Gastroesophageal sphincter (tissue), 4 donors: ENCODE measurements at regions not wholly inside any gene's neighbourhood (a gene's known extent, or its start where the extent isn't known, plus 50 kb on each side); places are given as distances from the start of the nearest gene placed in this dataset.

ENCODE experiments used
- ATAC-seq: fragments of 150-250 bp; one replicate; pipeline ENCODE4 v1.9.1; 2016; ENCODE audit warnings: mild to moderate bottlenecking, moderate library complexity
- H3K27ac ChIP-seq, 4 donors: fragments of 200-600 bp; sonication (generic) in 3 of 4; 1 replicate in 3 of 4; 2 replicates in 1 of 4; pipeline ENCODE4 v1.5.1; 2016 to 2019
- H3K27me3 ChIP-seq: fragments of 200-600 bp; sonication (generic); one replicate; pipeline ENCODE4 v1.5.1; 2019
- H3K36me3 ChIP-seq, 2 donors: fragments of 200-600 bp; sonication (generic); one replicate each; pipeline ENCODE4 v1.5.1; 2019; ENCODE audit warnings: control low read depth in 1 of 2
- H3K4me1 ChIP-seq, 3 donors: fragments of 200-600 bp; sonication (generic); 1 replicate in 2 of 3; 2 replicates in 1 of 3; pipeline ENCODE4 v1.5.1; 2016 to 2019; ENCODE audit warnings: control low read depth in 2 of 3
- H3K4me3 ChIP-seq, 2 donors: fragments of 200-600 bp; sonication (generic); one replicate each; pipeline ENCODE4 v1.5.1; 2019; ENCODE audit warnings: mild to moderate bottlenecking in 1 of 2, moderate library complexity in 1 of 2
- H3K9me3 ChIP-seq, 3 donors: fragments of 200-600 bp; sonication (generic); one replicate each; pipeline ENCODE4 v1.5.1; 2017 to 2019; ENCODE audit warnings: control low read depth in 2 of 3
- EP300 ChIP-seq: sonication (generic); formaldehyde crosslinking; IDR thresholded peaks from one replicate; pipeline ENCODE4 v1.6.1; 2017; ENCODE audit warnings: antibody characterized with exemption, mild to moderate bottlenecking
- POLR2A ChIP-seq, 2 donors: fragments of 450-650 bp; IDR thresholded peaks; one replicate each; pipeline ENCODE4 v1.6.1; 2017; ENCODE audit warnings: antibody characterized with exemption in 2 of 2, mild to moderate bottlenecking in 2 of 2, moderate library complexity in 1 of 2
- POLR2AphosphoS5 ChIP-seq: sonication (generic); formaldehyde crosslinking; IDR thresholded peaks from one replicate; pipeline ENCODE4 v1.6.1; 2017; ENCODE audit warnings: antibody characterized with exemption
- WGBS, 2 donors: methylation state at CpG; one replicate each; pipeline ENCODE4 v1.1.5; 2018; ENCODE audit warnings: low coverage in 1 of 2; 5-methylcytosine and 5-hydroxymethylcytosine counted together
- TF ChIP-seq, protein P1 (sequence below), 4 experiments: fragments of 200-600 bp in 2 of 4; fragments of 450-650 bp in 2 of 4; sonication (generic) in 1 of 4; IDR thresholded peaks; one replicate each; pipeline ENCODE4 v1.5.1; 2017 to 2019; ENCODE audit warnings: antibody characterized with exemption in 4 of 4, mild to moderate bottlenecking in 2 of 4, moderate library complexity in 2 of 4

DNA sequence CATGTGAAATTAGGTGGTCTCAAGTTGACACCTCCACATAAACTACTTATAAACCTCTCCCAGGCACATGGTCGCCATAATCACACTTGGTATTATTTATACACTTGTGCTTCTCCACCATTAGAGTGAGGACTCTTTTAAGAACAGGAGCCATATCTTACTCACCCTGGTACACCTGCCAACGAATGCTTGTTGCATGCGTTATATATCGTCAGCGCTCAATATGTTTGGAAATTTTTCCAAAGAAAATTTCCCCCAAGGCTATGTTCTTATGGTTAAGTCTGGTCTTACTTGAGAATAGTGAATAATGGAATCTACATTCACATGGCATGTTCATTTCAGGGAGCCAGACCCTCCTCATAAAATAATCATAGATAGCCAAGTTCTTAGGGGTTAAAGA lies 271.7 kb downstream of the BCL11A start:
- Histone ChIP-seq H3K4me1 (no peaks in the 10 kb centered on the region), H3K27me3 (no peaks in the 10 kb centered on the region), H3K27ac (no peak overlapping the region), H3K36me3 (no peaks in the 10 kb centered on the region), H3K4me3 (no peak overlapping the region), H3K9me3 (no peaks in the 10 kb centered on the region)
- no peak for ATAC-seq
- WGBS, 2 donors = 89 to 100% methylated on average over 1 to 5 of the region's 5 CpGs
- TF ChIP-seq EP300 = no peak
- TF ChIP-seq POLR2AphosphoS5 = no peak
- TF ChIP-seq, protein P1, sequence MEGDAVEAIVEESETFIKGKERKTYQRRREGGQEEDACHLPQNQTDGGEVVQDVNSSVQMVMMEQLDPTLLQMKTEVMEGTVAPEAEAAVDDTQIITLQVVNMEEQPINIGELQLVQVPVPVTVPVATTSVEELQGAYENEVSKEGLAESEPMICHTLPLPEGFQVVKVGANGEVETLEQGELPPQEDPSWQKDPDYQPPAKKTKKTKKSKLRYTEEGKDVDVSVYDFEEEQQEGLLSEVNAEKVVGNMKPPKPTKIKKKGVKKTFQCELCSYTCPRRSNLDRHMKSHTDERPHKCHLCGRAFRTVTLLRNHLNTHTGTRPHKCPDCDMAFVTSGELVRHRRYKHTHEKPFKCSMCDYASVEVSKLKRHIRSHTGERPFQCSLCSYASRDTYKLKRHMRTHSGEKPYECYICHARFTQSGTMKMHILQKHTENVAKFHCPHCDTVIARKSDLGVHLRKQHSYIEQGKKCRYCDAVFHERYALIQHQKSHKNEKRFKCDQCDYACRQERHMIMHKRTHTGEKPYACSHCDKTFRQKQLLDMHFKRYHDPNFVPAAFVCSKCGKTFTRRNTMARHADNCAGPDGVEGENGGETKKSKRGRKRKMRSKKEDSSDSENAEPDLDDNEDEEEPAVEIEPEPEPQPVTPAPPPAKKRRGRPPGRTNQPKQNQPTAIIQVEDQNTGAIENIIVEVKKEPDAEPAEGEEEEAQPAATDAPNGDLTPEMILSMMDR (IDR thresholded peaks at IDR 0.05) = no peak

- Histone ChIP-seq H3K4me1 (no peaks in the 10 kb centered on the region), H3K27me3 (peaks cover 5% of the 10 kb centered on the region), H3K4me3 (no peak overlapping the region), H3K36me3 (no peaks in the 10 kb centered on the region), H3K27ac (no peak overlapping the region), H3K9me3 (peaks cover 0 to 6% (median 0%) of the 10 kb centered on the region in 3 donors)
- ATAC-seq = no peak
- WGBS, 2 donors = 93 to 100% methylated on average over 3 of the region's 3 CpGs
- TF ChIP-seq, protein P1 (IDR thresholded peaks at IDR 0.05) = no peak
- TF ChIP-seq POLR2AphosphoS5 (no peak), POLR2A (IDR thresholded peaks at IDR 0.05) (no peak), EP300 (no peak)
Observed at GRCh38 chr2:60280238-60280637, 273.2 kb downstream of the BCL11A start.

DNA sequence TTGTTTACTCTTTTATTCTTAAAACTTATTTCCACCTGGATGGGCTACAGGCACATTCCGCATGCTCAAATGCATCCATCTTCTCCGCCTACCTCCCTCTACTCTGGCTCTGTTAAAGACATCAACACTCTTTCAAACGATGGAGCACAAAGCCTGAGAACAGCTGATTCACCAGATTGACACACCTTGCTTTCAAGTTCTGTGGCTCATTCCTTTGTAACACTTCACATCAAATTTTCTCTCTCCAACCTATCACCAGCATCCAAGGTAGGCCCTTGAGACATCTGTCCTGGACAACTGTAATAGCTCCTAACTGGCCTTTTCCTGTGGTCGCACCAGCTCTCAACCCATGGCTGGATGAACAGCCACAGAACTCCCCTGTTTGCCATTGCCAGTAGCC lies 274.5 kb downstream of the BCL11A start:
- Histone ChIP-seq H3K27me3 (peaks cover 5% of the 10 kb centered on the region), H3K9me3 (peaks cover 0 to 19% (median 0%) of the 10 kb centered on the region in 3 donors), H3K4me3 (no peak overlapping the region), H3K4me1 (no peaks in the 10 kb centered on the region), H3K36me3 (no peaks in the 10 kb centered on the region), H3K27ac (no peak overlapping the region)
- TF ChIP-seq EP300 = no peak
- no peak for TF ChIP-seq POLR2A (IDR thresholded peaks at IDR 0.05)
- TF ChIP-seq POLR2AphosphoS5 = no peak
- TF ChIP-seq, protein P1 (IDR thresholded peaks at IDR 0.05) = no peak
- no peak for ATAC-seq
- WGBS, 2 donors = 71 to 75% methylated on average over 4 of the region's 4 CpGs

DNA sequence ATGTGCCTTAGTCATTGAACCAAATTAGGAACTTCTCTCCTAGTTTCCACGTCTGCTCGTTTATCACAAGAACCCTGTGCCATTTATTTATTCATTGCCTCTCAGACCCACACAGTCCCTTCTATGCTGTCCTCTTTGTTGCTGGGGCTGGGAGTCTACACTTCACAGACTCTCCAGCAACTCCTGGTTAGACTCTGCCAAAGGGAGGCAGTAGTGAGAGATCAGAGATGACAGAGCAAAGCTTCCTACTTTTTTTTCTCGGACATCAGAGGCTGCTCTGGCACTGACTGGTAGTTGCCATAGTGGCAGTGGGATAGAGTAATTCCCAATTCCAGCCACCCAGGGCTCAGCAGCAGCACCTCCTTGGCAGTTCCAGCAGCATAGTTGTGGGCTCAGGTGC lies 277.5 kb downstream of the BCL11A start:
- no peak overlapping the region for H3K4me3 ChIP-seq
- peaks cover 0 to 19% (median 0%) of the 10 kb centered on the region in 3 donors for H3K9me3 ChIP-seq
- no peak for ATAC-seq
- no peak overlapping the region for H3K27ac ChIP-seq
- peaks cover 5% of the 10 kb centered on the region for H3K27me3 ChIP-seq
- TF ChIP-seq POLR2A (IDR thresholded peaks at IDR 0.05) = no peak
- TF ChIP-seq EP300 = no peak
- TF ChIP-seq, protein P1 (IDR thresholded peaks at IDR 0.05) = no peak
- TF ChIP-seq POLR2AphosphoS5 = no peak
- 87 to 97% methylated on average over 2 to 3 of the region's 3 CpGs for WGBS, 2 donors
- no peaks in the 10 kb centered on the region for H3K4me1 ChIP-seq
- no peaks in the 10 kb centered on the region for H3K36me3 ChIP-seq

GRCh38 chr2:60273836-60274235 lies 279.6 kb downstream of the BCL11A start:
- Histone ChIP-seq H3K27me3 (peaks cover 5% of the 10 kb centered on the region), H3K27ac (no peak overlapping the region), H3K9me3 (peaks cover 0 to 19% (median 0%) of the 10 kb centered on the region in 3 donors), H3K4me1 (no peaks in the 10 kb centered on the region), H3K36me3 (no peaks in the 10 kb centered on the region), H3K4me3 (no peak overlapping the region)
- TF ChIP-seq, protein P1 (IDR thresholded peaks at IDR 0.05) = no peak
- no peak for TF ChIP-seq POLR2A (IDR thresholded peaks at IDR 0.05)
- no peak for TF ChIP-seq EP300
- no peak for TF ChIP-seq POLR2AphosphoS5
- ATAC-seq = no peak
- 75 to 80% methylated on average over 2 to 3 of the region's 3 CpGs for WGBS, 2 donors
